Stimulated activated naive B cell treated with anti-CD40 and anti-IgM and Interleukin-4, amounts not matched to agents 10 μg/mL and 1 μg/mL and 100 μg/mL, for 72 hours (primary cell): ENCODE measurements at regions not wholly inside any gene's neighbourhood (a gene's known extent, or its start where the extent isn't known, plus 50 kb on each side); places are given as distances from the start of the nearest gene placed in this dataset.
"Not testable (repeated sequence)": the region's sequence is repeated elsewhere in the genome, so short reads cannot be mapped to it uniquely, and the experiment has no call there.

Source experiments
- ATAC-seq, 2 donors: fragments of 150-1000 bp; cut with Tn5 transposase; replicated peaks; 2 replicates each; pipeline ENCODE4 v1.10.0; 2021; ENCODE audit warnings: moderate library complexity in 1 of 2
- DNase-seq: peaks from one replicate; pipeline ENCODE4 v3.0.0; 2021
- H3K27ac Mint-ChIP-seq: one replicate; pipeline ENCODE4 v1.8.0; 2022; ENCODE audit warnings: mild to moderate bottlenecking, mixed read lengths
- H3K27me3 Mint-ChIP-seq, 2 donors: one replicate each; pipeline ENCODE4 v1.8.0; 2022; ENCODE audit warnings: mixed read lengths in 2 of 2
- H3K36me3 Mint-ChIP-seq, 2 donors: one replicate each; pipeline ENCODE4 v1.8.0; 2022; ENCODE audit warnings: mixed read lengths in 2 of 2, mild to moderate bottlenecking in 1 of 2
- H3K4me1 Mint-ChIP-seq, 2 donors: one replicate each; pipeline ENCODE4 v1.8.0; 2022; ENCODE audit warnings: mixed read lengths in 2 of 2, mild to moderate bottlenecking in 1 of 2
- H3K4me3 Mint-ChIP-seq, 2 donors: one replicate each; pipeline ENCODE4 v1.8.0; 2022; ENCODE audit warnings: mild to moderate bottlenecking in 2 of 2, mixed read lengths in 2 of 2, moderate library complexity in 1 of 2
- H3K9me3 Mint-ChIP-seq, 2 donors: one replicate each; pipeline ENCODE4 v1.8.0; 2022; ENCODE audit warnings: mixed read lengths in 2 of 2, mild to moderate bottlenecking in 1 of 2

GRCh38 chr11:109522116-109522755 lies 100.2 kb downstream of the C11orf87 start:
- Mint-ChIP-seq H3K4me3 (no peak overlapping the region), H3K36me3 (no peaks in the 10 kb centered on the region), H3K4me1 (no peaks in the 10 kb centered on the region), H3K27ac (no peak overlapping the region), H3K27me3 (no peaks in the 10 kb centered on the region), H3K9me3 (peaks cover 2 to 4% of the 10 kb centered on the region in 2 donors)
- DNase-seq: no peak
- no peak for ATAC-seq

- H3K36me3 Mint-ChIP-seq, H3K27me3 Mint-ChIP-seq, H3K27ac Mint-ChIP-seq, ATAC-seq, H3K9me3 Mint-ChIP-seq, DNase-seq, H3K4me1 Mint-ChIP-seq, H3K4me3 Mint-ChIP-seq: not testable (repeated sequence)
Observed at GRCh38 chr11:109525636-109526035, 103.6 kb downstream of the C11orf87 start.

GRCh38 chr11:109526061-109526460 lies 104.1 kb downstream of the C11orf87 start:
- Mint-ChIP-seq H3K27me3 (no peaks in the 10 kb centered on the region), H3K4me3 (no peak overlapping the region), H3K27ac (no peak overlapping the region), H3K9me3 (peaks cover 2 to 4% of the 10 kb centered on the region in 2 donors), H3K36me3 (no peaks in the 10 kb centered on the region), H3K4me1 (no peaks in the 10 kb centered on the region)
- no peak for ATAC-seq
- DNase-seq: no peak

GRCh38 chr11:109526931-109527330 lies 104.9 kb downstream of the C11orf87 start:
- no peaks in the 10 kb centered on the region for H3K36me3 Mint-ChIP-seq
- no peaks in the 10 kb centered on the region for H3K4me1 Mint-ChIP-seq
- H3K9me3 Mint-ChIP-seq: peaks cover 2 to 4% of the 10 kb centered on the region in 2 donors
- no peak overlapping the region for H3K27ac Mint-ChIP-seq
- no peak for DNase-seq
- H3K4me3 Mint-ChIP-seq: no peak overlapping the region
- H3K27me3 Mint-ChIP-seq: no peaks in the 10 kb centered on the region
- ATAC-seq: no peak

GRCh38 chr11:109527496-109527895 lies 105.5 kb downstream of the C11orf87 start:
- ATAC-seq: no peak

GRCh38 chr11:109547356-109548027 lies 125.5 kb downstream of the C11orf87 start:
- Mint-ChIP-seq H3K9me3 (peaks cover 0 to 6% of the 10 kb centered on the region in 2 donors), H3K4me1 (no peaks in the 10 kb centered on the region), H3K27ac (no peak overlapping the region), H3K4me3 (no peak overlapping the region), H3K36me3 (no peaks in the 10 kb centered on the region), H3K27me3 (no peaks in the 10 kb centered on the region)
- ATAC-seq (no peak), DNase-seq (no peak)

More at GRCh38 chr11:109527496-109527895, 105.5 kb downstream of the C11orf87 start:
- H3K36me3 Mint-ChIP-seq: no peaks in the 10 kb centered on the region
- H3K4me3 Mint-ChIP-seq: no peak overlapping the region
- peaks cover 2 to 4% of the 10 kb centered on the region in 2 donors for H3K9me3 Mint-ChIP-seq
- no peaks in the 10 kb centered on the region for H3K4me1 Mint-ChIP-seq
- no peak overlapping the region for H3K27ac Mint-ChIP-seq
- H3K27me3 Mint-ChIP-seq: no peaks in the 10 kb centered on the region
- no peak for DNase-seq

GRCh38 chr11:109552376-109552775 lies 130.4 kb downstream of the C11orf87 start:
- no peak for ATAC-seq
- Mint-ChIP-seq H3K4me3 (no peak overlapping the region), H3K4me1 (no peaks in the 10 kb centered on the region)

GRCh38 chr11:109553284-109553683 lies 131.3 kb downstream of the C11orf87 start:
- no peaks in the 10 kb centered on the region for H3K27me3 Mint-ChIP-seq
- H3K4me3 Mint-ChIP-seq: no peak overlapping the region
- H3K36me3 Mint-ChIP-seq: no peaks in the 10 kb centered on the region
- no peak overlapping the region for H3K27ac Mint-ChIP-seq
- ATAC-seq (no peak), DNase-seq (no peak)
- no peaks in the 10 kb centered on the region for H3K4me1 Mint-ChIP-seq
- peaks cover 1 to 4% of the 10 kb centered on the region in 2 donors for H3K9me3 Mint-ChIP-seq

More at GRCh38 chr11:109552376-109552775, 130.4 kb downstream of the C11orf87 start:
- no peaks in the 10 kb centered on the region for H3K36me3 Mint-ChIP-seq
- no peak for DNase-seq
- peaks cover 0 to 4% of the 10 kb centered on the region in 2 donors for H3K9me3 Mint-ChIP-seq
- no peaks in the 10 kb centered on the region for H3K27me3 Mint-ChIP-seq
- H3K27ac Mint-ChIP-seq: no peak overlapping the region

- DNase-seq: no peak
- Mint-ChIP-seq H3K27me3 (no peaks in the 10 kb centered on the region), H3K27ac (no peak overlapping the region), H3K4me1 (no peaks in the 10 kb centered on the region), H3K4me3 (no peak overlapping the region), H3K9me3 (peaks cover 3 to 7% of the 10 kb centered on the region in 2 donors), H3K36me3 (no peaks in the 10 kb centered on the region)
- ATAC-seq: no peak
Observed at GRCh38 chr11:109554951-109555350, 133.0 kb downstream of the C11orf87 start.

- DNase-seq: no peak
- H3K27me3 Mint-ChIP-seq: no peaks in the 10 kb centered on the region
- no peaks in the 10 kb centered on the region for H3K4me1 Mint-ChIP-seq
- ATAC-seq: no peak
- peaks cover 3 to 13% of the 10 kb centered on the region in 2 donors for H3K9me3 Mint-ChIP-seq
- H3K4me3 Mint-ChIP-seq: no peak overlapping the region
- no peaks in the 10 kb centered on the region for H3K36me3 Mint-ChIP-seq
- no peak overlapping the region for H3K27ac Mint-ChIP-seq
Observed at GRCh38 chr11:109564241-109564640, 142.3 kb downstream of the C11orf87 start.

- Mint-ChIP-seq H3K27ac (no peak overlapping the region), H3K36me3 (no peaks in the 10 kb centered on the region), H3K4me3 (no peak overlapping the region), H3K9me3 (peaks cover 0 to 2% of the 10 kb centered on the region in 2 donors), H3K4me1 (no peaks in the 10 kb centered on the region), H3K27me3 (no peaks in the 10 kb centered on the region)
- DNase-seq (no peak), ATAC-seq (no peak)
Observed at GRCh38 chr11:109582470-109582869, 160.5 kb downstream of the C11orf87 start.

- Mint-ChIP-seq H3K36me3 (no peaks in the 10 kb centered on the region), H3K9me3 (peaks cover 0 to 1% of the 10 kb centered on the region in 2 donors), H3K4me3 (no peak overlapping the region), H3K4me1 (no peaks in the 10 kb centered on the region), H3K27me3 (no peaks in the 10 kb centered on the region), H3K27ac (no peak overlapping the region)
- ATAC-seq (no peak), DNase-seq (no peak)
Observed at GRCh38 chr11:109584001-109584972, 162.3 kb downstream of the C11orf87 start.

- no peak for DNase-seq
- H3K4me3 Mint-ChIP-seq: no peak overlapping the region
- H3K4me1 Mint-ChIP-seq: no peaks in the 10 kb centered on the region
- peaks cover 0 to 5% of the 10 kb centered on the region in 2 donors for H3K27me3 Mint-ChIP-seq
- no peak for ATAC-seq
- no peaks in the 10 kb centered on the region for H3K9me3 Mint-ChIP-seq
- H3K27ac Mint-ChIP-seq: no peak overlapping the region
- H3K36me3 Mint-ChIP-seq: no peaks in the 10 kb centered on the region
Observed at GRCh38 chr11:109586789-109587188, 164.8 kb downstream of the C11orf87 start.

GRCh38 chr11:109590782-109591181 lies 168.8 kb downstream of the C11orf87 start:
- no peaks in the 10 kb centered on the region for H3K9me3 Mint-ChIP-seq
- no peak overlapping the region for H3K27ac Mint-ChIP-seq
- DNase-seq: no peak
- no peak for ATAC-seq
- H3K4me1 Mint-ChIP-seq: no peaks in the 10 kb centered on the region
- no peaks in the 10 kb centered on the region for H3K36me3 Mint-ChIP-seq
- peaks cover 0 to 5% of the 10 kb centered on the region in 2 donors for H3K27me3 Mint-ChIP-seq
- H3K4me3 Mint-ChIP-seq: no peak overlapping the region
